NCI-H1105 (cell line): ENCODE measurements at regions not wholly inside any gene's neighbourhood (a gene's known extent, or its start where the extent isn't known, plus 50 kb on each side); places are given as distances from the start of the nearest gene placed in this dataset.
"Not testable (repeated sequence)": the region's sequence is repeated elsewhere in the genome, so short reads cannot be mapped to it uniquely, and the experiment has no call there.

Source experiments
- DNase-seq: peaks from one replicate; lab custom pipeline; 2025; lab: John Stamatoyannopoulos, UW

GRCh38 chr4:111143510-111143909, 520.6 kb upstream of the PITX2 start:
- no peak for DNase-seq

GRCh38 chr4:111154934-111155333, 532.1 kb upstream of the PITX2 start:
- no peak for DNase-seq

DNA sequence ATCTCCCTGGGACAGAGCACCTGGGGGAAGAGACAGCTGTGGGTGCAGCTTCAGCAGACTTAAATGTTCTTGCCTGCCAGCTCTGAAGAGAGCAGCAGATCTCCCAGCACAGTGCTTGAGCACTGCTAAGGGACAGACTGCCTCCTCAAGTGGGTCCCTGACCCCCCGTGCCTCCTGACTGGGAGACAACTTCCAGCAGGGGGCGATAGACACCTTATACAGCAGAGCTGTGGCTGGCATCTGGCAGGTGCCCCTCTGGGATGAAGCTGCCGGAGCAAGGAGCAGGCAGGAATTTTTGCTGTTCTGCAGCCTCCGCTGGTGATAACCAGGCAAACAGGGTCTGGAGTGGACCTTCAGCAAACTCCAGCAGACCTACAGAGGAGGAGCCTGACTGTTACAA, 541.7 kb upstream of the PITX2 start:
- DNase-seq, result not testable (repeated sequence)

DNA sequence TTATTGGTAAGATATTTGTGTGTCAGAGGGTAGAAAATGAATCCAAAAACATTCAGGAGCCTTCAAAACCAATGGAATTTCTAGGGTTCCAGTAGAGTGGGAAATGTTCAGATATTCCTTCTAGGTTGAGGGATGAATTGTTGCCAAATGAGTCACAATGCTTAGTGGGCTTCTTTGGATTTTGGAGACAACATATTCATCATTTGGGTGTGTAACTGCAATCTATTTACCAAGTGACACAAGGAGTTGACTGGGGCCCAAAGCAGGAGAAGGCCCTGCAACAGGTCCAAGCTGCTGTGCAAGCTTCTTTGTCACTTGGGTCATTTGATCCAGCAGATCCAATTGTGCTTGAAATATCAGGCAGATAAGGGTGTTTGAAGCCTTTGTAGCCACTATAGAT, 551.5 kb upstream of the PITX2 start:
- DNase-seq, result no peak

DNA sequence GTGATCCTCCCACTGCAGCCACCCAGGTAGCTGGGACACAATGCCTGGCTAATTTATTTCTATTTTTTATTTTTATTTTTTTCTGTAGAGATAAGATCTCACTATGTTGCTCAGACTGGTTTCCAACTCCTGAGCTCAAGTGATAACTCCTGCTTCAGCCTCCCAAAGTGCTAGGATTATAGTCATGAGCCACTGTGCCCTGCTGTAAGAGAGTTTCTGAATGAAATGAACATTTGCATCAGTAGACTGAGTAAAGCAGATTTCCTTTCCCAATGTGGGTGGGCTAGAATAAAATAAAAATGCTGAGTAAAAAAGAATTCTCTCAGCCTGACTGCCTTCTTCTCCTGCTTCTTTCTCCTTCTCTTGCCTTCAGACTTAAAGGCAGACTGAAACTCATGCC, 555.4 kb upstream of the PITX2 start:
- no peak for DNase-seq

- no peak for DNase-seq
These were observed 564.2 kb upstream of the PITX2 start for GRCh38 chr4:111187108-111187507.

DNA sequence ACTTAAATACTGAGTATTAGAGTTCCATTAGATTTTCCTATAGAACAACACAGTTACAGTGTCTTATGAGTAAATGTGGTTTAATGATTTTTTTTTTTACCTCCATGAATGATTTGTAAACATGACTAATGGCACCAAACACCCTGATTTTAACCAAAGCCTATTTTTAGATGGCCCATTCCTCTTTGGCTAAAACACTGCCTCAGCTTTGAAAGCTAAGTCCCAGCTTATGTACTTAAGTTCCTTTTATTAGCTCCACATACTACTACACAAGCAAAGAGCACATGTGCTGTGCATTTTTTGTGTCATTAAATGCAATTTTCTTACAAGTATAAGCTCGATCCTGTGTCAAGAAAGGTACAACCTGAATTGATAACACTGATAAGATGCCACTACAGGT, 575.6 kb upstream of the PITX2 start:
- DNase-seq, result no peak

GRCh38 chr4:111204797-111205196, 581.9 kb upstream of the PITX2 start:
- no peak for DNase-seq

DNA sequence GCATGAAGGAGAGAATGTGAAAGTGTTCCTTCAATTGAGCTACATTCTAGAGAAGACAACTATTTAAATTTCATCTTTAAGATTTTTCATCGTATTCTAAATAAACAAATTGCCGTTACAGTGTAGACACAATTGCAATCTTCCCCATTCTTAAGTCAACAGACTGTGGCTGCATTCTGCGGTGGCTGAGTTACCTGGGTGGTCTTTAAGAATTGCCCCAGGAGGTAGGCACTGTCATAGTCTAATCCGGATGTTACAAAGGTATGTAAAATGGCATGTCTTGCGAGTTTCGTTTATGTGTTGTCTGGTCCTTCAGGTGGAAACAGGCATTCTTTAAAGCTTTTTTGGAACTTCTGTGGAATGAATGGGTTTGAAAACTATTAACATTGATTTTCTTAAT, 586.1 kb upstream of the PITX2 start:
- no peak for DNase-seq

DNA sequence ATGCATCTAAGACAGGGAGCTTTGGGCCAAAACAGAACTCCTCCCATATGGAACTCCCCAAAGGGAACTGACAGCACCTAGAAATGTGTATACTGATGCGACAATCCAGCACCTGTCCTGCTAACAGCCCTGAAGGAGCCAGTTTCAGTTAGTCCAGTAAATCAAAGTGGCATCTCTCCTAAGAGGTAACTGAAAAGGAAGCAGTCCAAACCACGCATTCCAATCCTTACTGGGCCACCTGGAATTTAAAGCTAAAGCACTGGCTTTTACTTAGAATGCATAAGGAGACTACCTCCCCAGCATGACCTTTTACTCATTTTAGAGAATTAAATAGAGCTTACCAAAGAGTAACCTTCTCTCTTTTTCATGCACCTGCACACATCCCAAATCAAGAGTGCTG, 586.8 kb upstream of the PITX2 start:
- no peak for DNase-seq

DNA sequence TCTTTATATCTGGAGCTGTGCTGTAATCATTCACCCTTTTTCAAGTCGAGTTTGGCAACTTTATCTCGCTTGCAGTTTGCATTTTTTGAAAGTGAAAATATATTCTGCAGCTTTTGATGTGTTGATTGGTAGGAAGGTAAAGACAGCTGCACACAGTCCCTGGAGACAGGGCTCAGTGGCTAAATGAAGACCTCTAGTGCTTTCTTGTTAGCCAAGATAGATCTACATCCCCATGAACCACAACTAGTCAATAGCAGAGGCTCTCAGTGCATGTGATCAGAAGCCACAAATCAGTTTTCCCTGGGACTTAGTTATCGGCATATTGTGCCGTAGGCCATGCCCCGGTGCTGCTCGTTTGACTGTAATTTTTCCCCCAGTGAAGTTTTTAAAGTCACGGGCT, 587.7 kb upstream of the PITX2 start:
- no peak for DNase-seq

DNA sequence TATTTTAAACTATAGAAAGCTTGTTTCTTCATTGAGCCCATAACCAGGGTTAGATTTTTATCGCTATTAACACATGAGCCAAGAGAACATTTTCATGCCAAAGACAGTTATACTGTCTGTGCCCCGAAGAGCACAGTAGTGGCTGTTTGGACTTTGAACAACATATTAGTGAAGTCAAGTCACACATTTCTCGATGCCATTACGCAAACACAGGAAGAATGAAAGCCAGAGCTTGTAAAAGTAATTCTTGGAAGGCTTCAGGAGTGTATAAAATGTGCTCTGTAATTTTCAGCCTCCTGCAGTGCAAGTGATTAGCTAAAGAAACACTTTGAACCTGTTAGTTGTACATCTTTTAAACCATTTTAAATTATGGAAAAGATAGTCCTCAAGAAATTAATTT, 590.7 kb upstream of the PITX2 start:
- no peak for DNase-seq

GRCh38 chr4:111214371-111214770, 591.5 kb upstream of the PITX2 start:
- DNase-seq, result no peak

- no peak for DNase-seq
These were observed 592.9 kb upstream of the PITX2 start for GRCh38 chr4:111215755-111216154.

- no peak for DNase-seq
These were observed 593.9 kb upstream of the PITX2 start for GRCh38 chr4:111216791-111217190.

DNA sequence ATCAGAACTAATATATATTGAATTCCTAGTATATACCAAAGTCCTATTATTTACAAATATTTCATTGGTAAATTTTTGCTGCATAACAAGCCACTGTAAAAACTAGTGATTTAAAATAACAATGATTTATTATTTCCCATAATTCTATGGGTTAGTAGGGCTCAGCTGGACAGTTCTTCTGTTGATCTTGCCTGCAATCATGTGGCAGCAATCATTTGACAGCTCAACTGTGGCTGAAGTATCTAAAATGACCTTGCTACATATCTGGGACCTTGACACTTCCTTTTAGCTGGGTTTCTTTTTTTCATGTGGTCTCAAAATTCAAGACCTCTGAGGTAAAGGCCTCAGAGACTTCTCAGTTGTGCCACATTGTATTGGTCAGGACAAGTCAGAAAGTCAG, 598.5 kb upstream of the PITX2 start:
- DNase-seq, result no peak

GRCh38 chr4:111228396-111228795, 605.5 kb upstream of the PITX2 start:
- no peak for DNase-seq

GRCh38 chr4:111228874-111229273, 606.0 kb upstream of the PITX2 start:
- DNase-seq, result no peak

DNA sequence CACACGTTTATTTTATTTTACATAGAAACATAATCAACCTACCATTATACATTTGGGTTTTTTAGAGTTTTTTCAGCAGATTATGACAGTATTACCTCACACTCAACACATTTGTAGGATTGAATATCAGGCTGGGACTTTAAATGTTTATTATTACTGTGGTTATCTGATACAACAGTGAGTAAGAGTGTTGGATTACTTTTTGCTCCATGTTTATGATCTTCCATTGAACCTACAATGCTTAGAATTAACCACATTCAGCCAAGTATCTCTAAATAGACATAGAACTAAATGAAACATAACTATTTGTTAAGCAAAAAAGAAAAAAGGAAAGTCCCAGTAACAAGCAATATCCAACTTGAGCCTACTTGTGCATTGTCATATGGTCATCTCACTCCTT, 607.4 kb upstream of the PITX2 start:
- no peak for DNase-seq

DNA sequence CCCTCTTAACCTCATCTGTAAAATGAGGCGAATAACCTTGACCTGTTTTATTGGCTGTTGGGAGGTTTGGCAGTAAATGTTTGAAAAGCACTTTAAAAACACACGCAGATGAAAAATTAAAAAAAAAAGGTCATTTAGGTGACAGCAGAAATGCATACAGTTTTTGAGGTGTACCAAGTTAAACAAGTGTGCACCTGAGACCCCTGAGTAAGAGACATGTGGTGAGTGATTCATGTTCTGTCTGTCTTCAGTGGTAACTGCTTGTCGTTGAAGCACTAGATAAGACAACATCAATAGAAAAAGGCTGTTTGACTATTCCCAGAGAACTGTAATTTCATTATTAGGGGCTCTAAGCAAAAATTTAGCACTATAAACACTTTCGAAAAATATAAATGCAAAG, 608.4 kb upstream of the PITX2 start:
- no peak for DNase-seq

- no peak for DNase-seq
These were observed 612.1 kb upstream of the PITX2 start for GRCh38 chr4:111234939-111235338.

GRCh38 chr4:111263836-111264235, 641.0 kb upstream of the PITX2 start:
- DNase-seq, result no peak

DNA sequence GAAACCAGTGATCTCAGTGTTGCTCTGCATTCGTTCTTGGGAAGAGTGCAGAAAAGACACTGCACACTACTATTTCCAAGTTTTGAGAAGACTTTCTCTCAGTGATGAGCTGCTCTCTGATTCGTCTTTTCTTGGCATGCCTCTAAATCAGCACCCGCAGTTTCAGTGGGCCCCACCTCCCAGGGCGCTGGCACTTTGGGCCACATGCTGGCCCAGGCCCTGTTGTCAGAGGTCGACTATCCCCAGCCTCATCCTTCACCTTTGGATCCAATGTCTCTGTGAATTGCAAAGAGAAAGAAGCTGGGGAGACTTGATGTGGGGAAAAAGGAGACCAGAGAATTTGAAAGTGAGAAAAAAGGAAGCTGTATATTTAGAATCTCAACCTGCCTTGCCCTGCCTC, 644.1 kb upstream of the PITX2 start:
- no peak for DNase-seq

DNA sequence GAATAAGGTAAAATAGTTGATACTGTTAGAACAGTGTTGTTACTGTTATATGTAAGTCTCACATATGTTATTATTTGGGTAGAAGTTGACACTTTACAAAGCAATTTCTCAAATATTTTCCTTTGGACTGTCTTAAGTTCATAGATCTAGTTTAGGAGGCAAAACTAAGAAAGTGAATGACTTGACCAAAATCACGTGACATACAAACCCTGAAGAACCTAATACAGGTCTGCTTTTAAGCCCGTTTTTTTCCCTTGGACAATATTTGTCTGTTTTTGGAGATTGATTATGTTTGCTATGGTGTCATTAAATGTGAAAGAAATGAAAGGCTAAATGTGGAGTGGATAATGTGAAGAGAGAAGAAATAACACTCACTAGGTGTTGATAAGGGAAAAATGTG, 644.9 kb upstream of the PITX2 start:
- DNase-seq, result no peak

GRCh38 chr4:111268769-111269414, 646.0 kb upstream of the PITX2 start:
- no peak for DNase-seq
